GM18499 (cell line): ENCODE measurements at regions not wholly inside any gene's neighbourhood (a gene's known extent, or its start where the extent isn't known, plus 50 kb on each side); places are given as distances from the start of the nearest gene placed in this dataset.
"Not testable (repeated sequence)": the region's sequence is repeated elsewhere in the genome, so short reads cannot be mapped to it uniquely, and the experiment has no call there.

ENCODE experiments used
- ATAC-seq: cut with Tn5 transposase; IDR thresholded peaks from one replicate; pipeline ENCODE4 v1.9.1; 2021; ENCODE audit warnings: moderate number of reproducible peaks; ENCODE audit not compliant: insufficient read depth, unreplicated experiment

GRCh38 chr12:76186131-76186906, 101.8 kb upstream of the NAP1L1 start:
- no peak for ATAC-seq

DNA sequence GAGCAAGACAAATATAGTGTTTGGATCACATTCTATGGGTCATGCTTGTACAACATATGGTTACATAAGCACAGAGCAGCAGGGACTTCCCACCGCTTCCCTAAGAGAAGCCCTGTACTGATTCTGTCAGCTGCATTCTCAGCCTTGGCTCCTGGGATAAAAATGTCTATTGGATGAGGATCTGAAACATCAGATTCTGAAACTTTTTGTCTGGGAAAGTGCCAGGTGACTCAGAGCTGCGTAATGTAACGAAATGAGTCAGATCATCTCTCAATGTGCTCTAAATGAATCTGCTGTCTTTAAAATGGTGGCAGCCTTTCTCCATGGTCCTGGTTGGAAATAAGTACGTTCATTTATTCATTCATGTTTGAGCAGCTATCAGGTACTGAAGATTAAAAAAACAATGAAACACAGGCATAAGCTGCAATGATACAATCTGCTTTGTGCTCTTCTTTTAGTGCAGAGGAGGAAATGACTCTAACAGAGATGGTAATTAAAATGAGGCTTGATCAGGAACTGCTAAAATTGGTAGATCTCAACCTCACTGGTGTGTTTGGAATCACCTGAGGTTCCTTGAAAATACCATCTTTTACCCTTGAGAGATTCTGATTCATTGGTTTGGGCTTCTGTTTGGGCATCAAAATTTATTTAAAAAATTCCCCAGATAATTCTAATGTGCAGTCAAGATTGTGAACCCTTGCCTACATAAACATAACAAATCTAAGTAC, 99.1 kb upstream of the NAP1L1 start:
- ATAC-seq = peak; percentile 92

- ATAC-seq = no peak
Observed at GRCh38 chr12:76180401-76181277, 96.2 kb upstream of the NAP1L1 start.

GRCh38 chr12:76178452-76178851, 94.0 kb upstream of the NAP1L1 start:
- no peak for ATAC-seq

GRCh38 chr12:76177821-76178220, 93.3 kb upstream of the NAP1L1 start:
- no peak for ATAC-seq

DNA sequence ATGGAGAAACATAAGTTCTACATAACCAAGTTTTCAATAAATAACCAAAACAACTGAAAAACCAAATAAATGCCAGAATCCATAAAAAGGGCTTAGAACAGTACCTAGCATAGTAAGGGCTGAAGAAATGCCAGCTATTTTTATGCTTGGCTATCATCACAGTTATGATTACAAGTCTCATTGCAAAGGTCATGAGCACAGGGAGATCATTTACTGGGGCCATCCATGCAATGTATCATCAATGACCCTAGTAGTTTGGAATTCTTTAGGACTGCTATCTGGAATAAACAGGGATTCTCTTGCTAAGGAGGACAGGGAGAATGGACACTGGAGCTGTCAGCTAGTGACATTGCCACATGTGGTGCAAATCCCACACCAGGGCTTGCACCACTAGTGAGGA, 92.5 kb upstream of the NAP1L1 start:
- no peak for ATAC-seq

DNA sequence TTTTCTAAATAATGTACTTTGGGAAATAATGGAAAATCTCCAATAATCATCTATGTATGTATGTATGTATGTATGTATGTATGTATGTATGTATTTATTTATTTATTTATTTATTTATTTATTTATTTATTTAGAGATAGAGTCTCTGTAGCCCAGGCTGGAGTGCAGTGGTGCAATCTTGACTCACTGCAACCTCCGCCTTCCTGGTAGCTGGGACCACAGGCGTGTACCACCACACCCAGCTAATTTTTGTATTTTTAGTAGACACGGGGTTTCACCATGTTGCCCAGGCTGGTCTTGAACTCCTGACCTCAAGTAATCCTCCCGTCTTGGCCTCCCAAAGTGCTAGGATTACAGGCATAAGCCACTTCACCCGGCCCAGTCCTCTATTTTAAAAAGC, 91.5 kb upstream of the NAP1L1 start:
- ATAC-seq = not testable (repeated sequence)

- no peak for ATAC-seq
Observed at GRCh38 chr12:76173756-76174155, 89.3 kb upstream of the NAP1L1 start.

DNA sequence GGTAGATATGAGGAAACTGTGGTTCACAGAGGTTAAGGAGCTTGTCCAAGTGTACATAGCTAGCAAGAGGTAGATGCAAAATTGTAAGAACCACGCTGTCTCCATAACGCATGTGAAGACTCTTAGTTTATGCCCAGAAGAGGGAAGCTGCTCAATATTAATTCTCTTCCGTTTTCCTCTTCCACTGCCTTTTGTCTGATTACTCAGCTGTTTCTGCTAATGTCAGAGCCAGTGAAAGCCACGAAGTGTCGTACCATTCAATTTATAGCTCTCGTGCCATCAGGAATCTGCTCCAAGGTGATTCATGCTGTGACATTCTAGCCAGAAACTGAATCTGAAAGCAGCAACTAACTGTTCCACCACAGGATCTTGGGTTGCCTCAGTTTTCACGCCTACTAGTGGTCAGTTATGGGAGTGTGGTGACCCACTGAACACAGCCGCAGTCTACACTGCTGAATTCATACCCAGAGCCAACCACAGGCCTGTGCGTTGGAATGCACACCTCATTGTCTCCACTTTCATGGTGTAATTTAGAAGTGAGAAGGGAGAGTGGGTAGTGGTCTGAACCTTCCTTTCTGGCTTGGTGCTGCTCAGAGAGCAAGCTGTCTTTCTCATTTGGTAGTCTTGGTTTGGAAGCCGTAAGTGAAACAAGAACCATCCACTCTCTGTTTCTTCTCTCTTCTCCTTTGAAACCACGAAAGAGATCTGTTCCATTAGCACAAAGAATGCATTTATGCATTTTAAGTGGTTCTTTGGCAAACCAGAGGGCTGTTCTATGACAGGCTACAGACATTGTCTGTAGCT, 74.2 kb upstream of the NAP1L1 start:
- peak; percentile 96 for ATAC-seq

- ATAC-seq = no peak
Observed at GRCh38 chr12:76156726-76157125, 72.2 kb upstream of the NAP1L1 start.

DNA sequence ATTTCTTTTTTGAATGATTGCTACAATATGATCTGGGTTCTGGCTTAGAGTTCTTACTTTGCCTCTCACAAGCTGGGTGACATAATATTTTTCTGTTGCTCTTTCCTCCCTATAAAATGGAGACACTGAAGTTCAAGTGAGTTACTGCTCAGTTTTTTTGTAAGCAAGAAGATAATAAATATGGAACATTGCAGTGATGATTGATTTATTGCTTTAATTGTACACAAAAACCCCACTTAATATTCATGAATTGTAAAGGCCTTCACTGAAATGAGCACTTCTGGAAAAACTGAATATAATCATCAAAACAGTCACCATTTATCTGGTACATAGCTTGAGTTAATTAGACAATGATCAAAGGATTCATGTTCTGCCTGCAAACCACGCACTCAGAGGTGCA, 71.8 kb upstream of the NAP1L1 start:
- ATAC-seq = no peak

DNA sequence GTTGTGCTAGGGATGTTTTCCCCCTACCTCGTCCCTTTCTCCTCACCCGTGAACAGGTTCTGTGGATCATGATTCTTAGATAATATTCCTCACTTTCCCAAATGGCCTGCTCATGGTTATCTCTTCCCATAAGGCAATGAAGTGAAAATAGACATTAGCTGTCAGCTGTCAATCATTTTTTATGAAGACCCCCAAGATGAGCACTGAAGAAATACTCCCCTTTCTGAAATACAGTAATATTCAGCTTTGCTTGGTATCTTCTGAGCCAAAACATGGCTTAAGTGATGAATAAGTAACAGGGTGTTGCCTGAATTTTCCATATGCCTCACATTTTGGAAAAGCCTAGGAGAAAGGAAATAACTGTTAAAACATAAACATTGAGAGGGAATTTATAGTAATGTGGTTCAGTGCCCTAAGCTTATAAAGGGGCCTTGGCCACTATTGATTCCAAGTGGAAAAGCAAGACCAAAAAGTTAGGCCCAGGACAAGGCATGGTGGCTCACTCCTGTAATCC, 70.7 kb upstream of the NAP1L1 start:
- ATAC-seq = no peak

- ATAC-seq = no peak
Observed at GRCh38 chr12:76153616-76154015, 69.1 kb upstream of the NAP1L1 start.

DNA sequence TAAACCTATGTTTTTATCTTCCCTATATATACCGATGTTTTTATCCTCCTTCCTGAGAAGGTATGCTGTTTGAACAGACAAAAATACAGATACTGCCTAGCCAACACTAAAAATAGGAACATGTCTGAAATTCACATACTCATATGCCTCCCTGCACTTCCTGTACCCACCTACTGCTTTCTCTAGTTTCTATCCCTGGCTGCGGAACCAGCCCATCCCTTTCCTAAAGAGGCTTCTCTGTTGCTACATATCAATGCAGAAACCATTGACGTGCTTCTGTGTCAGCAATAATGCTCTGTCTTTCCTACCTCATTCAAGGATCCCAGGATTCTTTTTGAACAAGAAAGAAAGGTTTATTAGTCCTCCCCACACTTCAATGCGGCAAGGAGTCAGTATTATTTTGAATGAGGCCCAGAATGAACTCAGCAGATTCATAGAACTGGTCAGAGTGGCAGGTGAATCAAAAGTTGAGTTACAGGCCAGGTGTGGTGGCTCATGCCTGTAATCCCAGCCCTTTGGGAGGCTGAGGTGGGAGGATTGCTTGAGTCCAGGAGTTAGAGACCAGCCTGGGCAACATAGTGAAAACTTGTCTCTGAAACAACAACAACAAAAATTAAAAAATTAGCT, 67.8 kb upstream of the NAP1L1 start:
- peak; percentile 85 for ATAC-seq

- no peak for ATAC-seq
Observed at GRCh38 chr12:76144245-76144549, 59.7 kb upstream of the NAP1L1 start.

DNA sequence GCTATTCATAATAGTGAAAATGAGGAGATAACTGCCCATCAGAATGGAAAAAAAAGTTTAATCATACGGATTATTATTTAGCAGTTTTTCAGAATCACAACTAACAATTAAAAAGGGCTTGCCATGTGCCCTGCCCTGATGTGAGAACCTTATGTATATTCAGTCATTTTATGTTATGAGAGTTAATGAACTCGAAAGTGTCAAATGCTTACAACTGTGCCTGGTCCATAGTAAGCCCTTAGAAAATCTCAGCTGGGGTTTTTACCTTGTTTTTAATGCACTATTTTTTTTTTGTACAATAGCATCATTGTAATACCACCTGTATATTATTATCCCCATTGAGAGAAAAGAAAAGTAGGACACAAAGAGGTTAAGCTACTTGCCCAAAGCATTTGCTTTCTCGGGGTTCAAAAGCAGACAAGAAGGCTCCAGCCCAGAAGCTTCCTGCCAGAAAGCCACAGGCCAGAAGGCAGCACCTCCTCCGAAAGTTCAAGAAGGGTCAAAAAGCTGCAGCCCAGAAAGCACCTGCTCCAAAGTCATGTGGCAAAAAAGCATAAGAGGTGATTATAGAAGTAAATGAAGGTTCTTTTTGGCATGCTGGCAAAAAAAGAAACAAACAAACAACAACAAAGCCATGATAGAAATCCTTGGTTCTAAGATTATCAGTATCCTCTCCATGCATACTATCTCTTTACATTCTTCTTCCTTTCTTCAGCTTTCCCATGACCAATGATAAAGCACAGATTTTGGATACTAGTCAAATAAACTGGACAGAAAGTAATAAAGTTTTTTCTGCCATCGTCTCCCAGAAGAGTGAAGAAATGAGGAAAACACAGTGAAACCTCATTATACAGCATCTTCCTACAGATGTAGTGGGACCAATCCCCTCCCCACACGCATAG, 59.1 kb upstream of the NAP1L1 start:
- ATAC-seq = peak; percentile 89

DNA sequence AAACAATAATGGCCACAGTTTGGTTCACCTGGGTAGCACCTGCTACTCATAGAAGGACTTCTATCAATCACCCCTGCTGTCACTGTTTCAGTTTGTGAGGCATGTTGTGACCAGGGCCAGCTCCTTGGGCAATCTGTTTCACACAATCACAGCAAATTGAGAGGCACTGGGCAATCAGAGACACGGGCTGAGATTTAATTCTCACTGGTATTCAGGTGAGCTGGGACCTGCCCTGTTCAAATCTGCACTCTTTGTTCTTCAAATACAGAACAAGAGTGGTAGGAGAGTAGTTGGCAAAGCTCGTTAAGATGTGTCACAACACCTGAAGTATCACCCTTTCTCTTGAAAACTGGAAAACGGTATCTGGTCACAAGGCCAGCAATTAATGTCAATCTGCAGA, 57.8 kb upstream of the NAP1L1 start:
- ATAC-seq = no peak

DNA sequence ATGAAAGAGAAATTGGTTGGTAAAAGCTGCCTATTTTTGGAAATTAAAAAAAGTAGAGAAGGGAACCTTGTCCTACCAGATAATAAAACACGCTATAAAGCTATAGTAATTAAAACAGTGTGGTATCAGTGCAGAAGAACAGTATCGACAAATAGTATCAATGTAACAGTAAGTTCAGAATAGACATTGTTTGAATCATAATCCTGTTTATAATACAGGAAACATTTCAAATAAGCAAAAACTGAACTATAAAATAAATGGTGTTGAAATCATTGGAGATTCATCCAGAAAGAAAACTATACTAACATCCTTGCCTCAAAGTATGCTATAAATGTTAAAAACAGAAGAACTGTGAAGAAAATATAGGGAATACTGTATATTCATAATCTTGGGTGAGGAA, 54.2 kb upstream of the NAP1L1 start:
- no peak for ATAC-seq

GRCh38 chr12:76137606-76138005, 53.1 kb upstream of the NAP1L1 start:
- ATAC-seq = no peak
